CD14-positive monocyte (primary cell): ENCODE measurements at regions not wholly inside any gene's neighbourhood (a gene's known extent, or its start where the extent isn't known, plus 50 kb on each side); places are given as distances from the start of the nearest gene placed in this dataset.

Experiments
- DNase-seq, 3 donors: peaks; one replicate each; pipeline ENCODE4 v3.0.0-alpha.2; 2011 to 2022
- H2AFZ ChIP-seq: 2 replicates; pipeline ENCODE4 v1.6.0; 2012; ENCODE audit warnings: mild to moderate bottlenecking, low read depth, low read length, inconsistent platforms; ENCODE audit not compliant: insufficient read depth, poor library complexity, severe bottlenecking
- H3K27ac ChIP-seq, 2 donors: 1 replicate in 1 of 2; 2 replicates in 1 of 2; pipeline ENCODE4 v1.5.1; 2012 to 2013; ENCODE audit warnings: low read length in 2 of 2, control low read depth in 1 of 2, inconsistent platforms in 1 of 2, low read depth in 1 of 2, mild to moderate bottlenecking in 1 of 2
- H3K27me3 ChIP-seq, 2 donors: one replicate each; pipeline versions ENCODE4 v1.6.0 to v1.6.1; 2011 to 2013; ENCODE audit warnings: low read length in 2 of 2; ENCODE audit not compliant: control insufficient read depth in 2 of 2, insufficient read depth in 2 of 2
- H3K36me3 ChIP-seq, 2 donors: replicated peaks in 1 of 2; 1 replicate in 1 of 2; 2 replicates in 1 of 2; pipeline versions ENCODE4 v1.5.1 to v1.6.1; 2012 to 2013; ENCODE audit warnings: low read length in 2 of 2, control low read depth in 1 of 2, inconsistent platforms in 1 of 2, mild to moderate bottlenecking in 1 of 2; ENCODE audit not compliant: insufficient read depth in 2 of 2, control insufficient read depth in 1 of 2
- H3K4me1 ChIP-seq, 2 donors: 1 replicate in 1 of 2; 2 replicates in 1 of 2; pipeline versions ENCODE4 v1.5.1 to v1.6.1; 2012 to 2013; ENCODE audit warnings: low read length in 2 of 2, control low read depth in 1 of 2, inconsistent platforms in 1 of 2, mild to moderate bottlenecking in 1 of 2, moderate library complexity in 1 of 2; ENCODE audit not compliant: insufficient read depth in 2 of 2, control insufficient read depth in 1 of 2
- H3K4me2 ChIP-seq: replicated peaks from 2 replicates; pipeline ENCODE3; 2012; ENCODE audit warnings: low read length, moderate library complexity, mild to moderate bottlenecking; ENCODE audit not compliant: poor library complexity, severe bottlenecking; ENCODE audit errors: extremely low read depth
- H3K4me3 ChIP-seq, 3 experiments: fragments of 200-600 bp in 1 of 3; sonication (generic) in 1 of 3; replicated peaks in 1 of 3; 1 replicate in 2 of 3; 2 replicates in 1 of 3; pipeline ENCODE4 v1.5.1; 2011 to 2013; ENCODE audit warnings: low read length in 3 of 3, mild to moderate bottlenecking in 3 of 3, control low read depth in 2 of 3, low read depth in 2 of 3, inconsistent platforms in 1 of 3, moderate library complexity in 1 of 3
- H3K79me2 ChIP-seq: 2 replicates; pipeline ENCODE4 v1.6.0; 2012; ENCODE audit warnings: mild to moderate bottlenecking, control low read depth, inconsistent platforms, low read length, moderate library complexity; ENCODE audit not compliant: insufficient read depth
- H3K9ac ChIP-seq: 2 replicates; pipeline ENCODE4 v1.6.0; 2017; ENCODE audit warnings: low read length, mild to moderate bottlenecking; ENCODE audit not compliant: insufficient read depth, poor library complexity, severe bottlenecking
- H3K9me3 ChIP-seq, 2 donors: replicated peaks in 1 of 2; 1 replicate in 1 of 2; 2 replicates in 1 of 2; pipeline versions ENCODE4 v1.5.1 to v1.6.1; 2012 to 2013; ENCODE audit warnings: low read length in 2 of 2, control low read depth in 1 of 2; ENCODE audit not compliant: control insufficient read depth in 1 of 2, insufficient read depth in 1 of 2
- H4K20me1 ChIP-seq: 2 replicates; pipeline ENCODE4 v1.6.0; 2012; ENCODE audit warnings: mild to moderate bottlenecking, low read length, control low read depth, moderate library complexity; ENCODE audit not compliant: insufficient read depth
- H3K27ac Mint-ChIP-seq, 7 donors: one replicate each; pipeline ENCODE4 v1.8.0; 2020; ENCODE audit warnings: mild to moderate bottlenecking in 7 of 7, mixed read lengths in 7 of 7, moderate library complexity in 6 of 7, inconsistent platforms in 2 of 7
- H3K27me3 Mint-ChIP-seq, 3 donors: one replicate each; pipeline ENCODE4 v1.8.0; 2021 to 2022; ENCODE audit warnings: low read depth in 3 of 3, mild to moderate bottlenecking in 3 of 3, mixed read lengths in 3 of 3, moderate library complexity in 3 of 3, inconsistent platforms in 1 of 3
- H3K36me3 Mint-ChIP-seq, 2 donors: one replicate each; pipeline ENCODE4 v1.8.0; 2020; ENCODE audit warnings: mixed read lengths in 2 of 2, inconsistent platforms in 1 of 2, mild to moderate bottlenecking in 1 of 2
- H3K4me1 Mint-ChIP-seq: one replicate; pipeline ENCODE4 v1.8.0; 2020; ENCODE audit warnings: mild to moderate bottlenecking, mixed read lengths
- H3K4me3 Mint-ChIP-seq, 2 donors: one replicate each; pipeline ENCODE4 v1.8.0; 2020; ENCODE audit warnings: mild to moderate bottlenecking in 2 of 2, mixed read lengths in 2 of 2, moderate library complexity in 1 of 2
- H3K9me3 Mint-ChIP-seq, 7 donors: one replicate each; pipeline ENCODE4 v1.8.0; 2020 to 2022; ENCODE audit warnings: mixed read lengths in 7 of 7, mild to moderate bottlenecking in 6 of 7, moderate library complexity in 6 of 7, inconsistent platforms in 2 of 7
- WGBS: methylation state at CpG from one replicate; pipeline ENCODE4 v1.1.5; 2013; ENCODE audit warnings: missing lambda C conversion rate; ENCODE audit not compliant: insufficient coverage; 5-methylcytosine and 5-hydroxymethylcytosine counted together
- intact Hi-C, 2 donors: fragments of 100-400 bp; cut with micrococcal nuclease; formaldehyde crosslinking; loops; one replicate each; pipeline versions ENCODE4 v1.15.0 to v1.15.1; 2023
- TF ChIP-seq, protein P1 (sequence below): fragments of 200-600 bp; IDR thresholded peaks from one replicate; pipeline ENCODE4 v1.8.0; 2022; ENCODE audit warnings: antibody characterized with exemption, mild to moderate bottlenecking

DNA sequence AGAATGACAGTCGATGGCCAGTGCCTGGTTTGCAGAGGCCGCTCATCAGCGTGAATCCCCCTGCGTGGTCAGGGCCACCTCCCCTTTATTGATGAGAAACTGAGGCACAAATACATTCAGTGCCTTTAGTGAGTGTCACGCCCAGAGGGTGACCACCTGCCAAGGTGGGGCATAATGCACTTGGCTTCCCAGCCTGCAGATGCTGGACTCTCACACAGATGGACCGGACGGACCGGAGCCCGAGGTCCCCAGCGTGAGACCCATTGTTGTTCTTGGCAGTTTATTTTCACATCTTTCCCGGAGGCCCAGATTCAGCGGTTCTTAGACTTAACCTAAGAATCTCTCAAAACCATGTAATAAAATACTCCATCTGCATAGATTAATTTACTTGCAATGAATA is 74.4 kb downstream of the YTHDF1 start:
- no peak for DNase-seq
- H3K27me3 ChIP-seq, result peaks cover 0 to 3% of the 10 kb centered on the region in 2 donors
- Mint-ChIP-seq H3K9me3 (peaks cover 0 to under 1% (median 0%) of the 10 kb centered on the region in 7 donors), H3K36me3 (no peaks in the 10 kb centered on the region), H3K27ac (peak overlapping the region in 1 of 7 donors; percentile 22), H3K4me1 (no peaks in the 10 kb centered on the region), H3K4me3 (no peak overlapping the region), H3K27me3 (peaks cover 6 to 10% (median 7%) of the 10 kb centered on the region in 3 donors)
- H3K4me3 ChIP-seq, result no peak overlapping the region
- H3K79me2 ChIP-seq, result no peaks in the 10 kb centered on the region
- H3K9ac ChIP-seq, result no peak overlapping the region
- no peaks in the 10 kb centered on the region for H3K9me3 ChIP-seq
- no peaks in the 10 kb centered on the region for H3K4me1 ChIP-seq
- 93% methylated on average over 12 of the region's 12 CpGs for WGBS
- TF ChIP-seq, protein P1, sequence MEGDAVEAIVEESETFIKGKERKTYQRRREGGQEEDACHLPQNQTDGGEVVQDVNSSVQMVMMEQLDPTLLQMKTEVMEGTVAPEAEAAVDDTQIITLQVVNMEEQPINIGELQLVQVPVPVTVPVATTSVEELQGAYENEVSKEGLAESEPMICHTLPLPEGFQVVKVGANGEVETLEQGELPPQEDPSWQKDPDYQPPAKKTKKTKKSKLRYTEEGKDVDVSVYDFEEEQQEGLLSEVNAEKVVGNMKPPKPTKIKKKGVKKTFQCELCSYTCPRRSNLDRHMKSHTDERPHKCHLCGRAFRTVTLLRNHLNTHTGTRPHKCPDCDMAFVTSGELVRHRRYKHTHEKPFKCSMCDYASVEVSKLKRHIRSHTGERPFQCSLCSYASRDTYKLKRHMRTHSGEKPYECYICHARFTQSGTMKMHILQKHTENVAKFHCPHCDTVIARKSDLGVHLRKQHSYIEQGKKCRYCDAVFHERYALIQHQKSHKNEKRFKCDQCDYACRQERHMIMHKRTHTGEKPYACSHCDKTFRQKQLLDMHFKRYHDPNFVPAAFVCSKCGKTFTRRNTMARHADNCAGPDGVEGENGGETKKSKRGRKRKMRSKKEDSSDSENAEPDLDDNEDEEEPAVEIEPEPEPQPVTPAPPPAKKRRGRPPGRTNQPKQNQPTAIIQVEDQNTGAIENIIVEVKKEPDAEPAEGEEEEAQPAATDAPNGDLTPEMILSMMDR, result no peak
- H3K4me2 ChIP-seq, result no peak overlapping the region
- intact Hi-C loops, result no loop called here
- H2AFZ ChIP-seq, result no peak overlapping the region
- H3K36me3 ChIP-seq, result no peaks in the 10 kb centered on the region
- no peak overlapping the region for H3K27ac ChIP-seq
- H4K20me1 ChIP-seq, result no peaks in the 10 kb centered on the region

DNA sequence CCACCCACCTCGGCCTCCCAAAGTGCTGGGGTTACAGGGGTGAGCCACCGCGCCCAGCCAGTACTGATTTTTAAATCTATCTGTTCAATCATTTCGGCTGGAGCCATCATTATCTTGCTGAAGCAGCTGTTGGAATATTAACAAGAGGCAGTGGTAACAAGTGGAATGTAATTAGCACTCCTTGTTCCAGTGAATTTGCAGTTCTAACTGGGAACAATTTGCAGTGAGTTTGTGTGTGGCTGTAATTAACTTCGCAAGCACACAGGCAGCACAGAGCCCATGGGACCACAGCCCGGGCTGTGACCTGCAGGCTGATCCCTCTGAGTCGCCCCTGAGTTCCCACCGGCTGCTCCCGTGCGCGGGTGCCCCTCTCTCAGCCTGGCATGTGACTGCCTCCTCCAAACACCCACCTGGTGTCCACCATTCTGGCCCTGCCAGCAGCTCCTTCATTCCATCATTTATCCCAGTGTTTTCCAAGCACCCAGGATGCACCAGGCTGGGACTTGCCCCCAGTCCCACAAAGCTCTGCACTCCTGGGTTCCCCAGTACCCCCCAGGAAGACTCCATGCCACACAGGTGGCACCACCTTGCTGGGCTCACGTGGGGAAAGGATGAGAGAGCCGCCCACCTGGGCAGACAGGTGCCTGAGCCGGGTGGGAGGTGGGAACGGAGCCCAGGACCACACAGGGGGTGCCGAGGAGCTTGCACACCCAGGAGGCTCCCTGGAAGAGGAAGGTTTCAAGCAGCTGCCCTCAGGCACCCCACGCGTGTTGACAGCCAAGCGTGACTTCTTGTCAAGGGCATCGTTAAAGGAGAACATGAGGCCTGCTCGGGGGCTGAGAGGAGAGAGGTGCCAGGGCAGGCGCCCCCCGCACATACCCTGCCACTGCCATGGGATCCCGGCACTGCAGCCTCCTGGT is 75.2 kb downstream of the YTHDF1 start:
- no peaks in the 10 kb centered on the region for H3K9me3 ChIP-seq
- DNase-seq, result no peak
- H2AFZ ChIP-seq, result no peak overlapping the region
- no peaks in the 10 kb centered on the region for H3K36me3 Mint-ChIP-seq
- 89% methylated on average over 20 of the region's 24 CpGs for WGBS
- no peak overlapping the region for H3K9ac ChIP-seq
- no peaks in the 10 kb centered on the region for H3K79me2 ChIP-seq
- no peaks in the 10 kb centered on the region for H3K4me1 ChIP-seq
- intact Hi-C loops, result no loop called here
- H3K4me3 ChIP-seq, result no peak overlapping the region
- H3K4me2 ChIP-seq, result no peak overlapping the region
- no peak overlapping the region for H3K4me3 Mint-ChIP-seq
- H3K9me3 Mint-ChIP-seq, result no peaks in the 10 kb centered on the region
- no peaks in the 10 kb centered on the region for H3K4me1 Mint-ChIP-seq
- H3K27ac Mint-ChIP-seq, result no peak overlapping the region
- no peak overlapping the region for H3K27ac ChIP-seq
- H3K36me3 ChIP-seq, result no peaks in the 10 kb centered on the region
- H3K27me3 Mint-ChIP-seq, result peaks cover 5 to 10% (median 5%) of the 10 kb centered on the region in 3 donors
- TF ChIP-seq, protein P1, result no peak
- no peaks in the 10 kb centered on the region for H4K20me1 ChIP-seq
- peaks cover 0 to under 1% of the 10 kb centered on the region in 2 donors for H3K27me3 ChIP-seq
